ENCODE measurements at regions not wholly inside any gene's neighbourhood (a gene's known extent, or its start where the extent isn't known, plus 50 kb on each side); places are given as distances from the start of the nearest gene placed in this dataset.

DNA sequence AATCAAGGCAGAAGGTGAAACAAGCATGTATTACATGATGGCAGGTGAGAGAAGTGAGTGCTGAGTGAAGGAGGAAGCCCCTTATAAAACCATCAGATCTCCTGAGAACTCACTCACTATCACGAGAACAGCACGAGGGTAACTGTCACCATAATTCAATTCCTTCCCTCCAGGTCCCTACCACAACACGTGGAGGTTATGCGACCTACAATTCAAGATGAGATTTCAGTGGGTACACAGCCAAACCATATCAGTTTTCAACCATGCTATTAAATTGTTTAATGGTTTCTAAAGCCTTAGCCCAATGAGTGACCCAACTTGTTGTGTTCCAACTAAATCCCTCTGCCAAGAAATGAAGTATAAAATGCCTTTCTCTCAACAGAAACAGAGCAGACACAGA lies 519.8 kb downstream of the GBA3 start:
- no peak for DNase-seq (ENCODE audit: low read depth in 4 of 4, low spot score in 3 of 4)

DNA sequence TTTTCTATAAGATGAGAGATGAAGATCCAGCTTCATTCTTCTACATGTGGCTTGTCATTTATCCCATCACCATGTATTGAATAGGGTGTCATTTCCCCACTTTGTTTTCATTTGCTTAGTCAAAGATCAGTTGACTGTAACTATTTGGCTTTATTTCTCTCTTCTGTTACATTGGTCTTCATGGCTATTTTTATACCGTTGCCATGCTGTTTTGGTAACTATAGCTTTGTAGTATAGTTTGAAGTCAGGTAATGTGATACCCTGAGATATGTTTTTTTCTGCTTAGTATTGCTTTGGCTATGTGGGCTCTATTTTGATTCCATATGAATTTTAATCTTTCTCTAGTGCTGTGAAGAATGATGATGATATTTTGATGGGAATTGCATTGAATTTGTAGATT lies 514.3 kb downstream of the GBA3 start:
- DNase-seq (ENCODE audit: low read depth in 4 of 4, low spot score in 3 of 4), result no peak

DNA sequence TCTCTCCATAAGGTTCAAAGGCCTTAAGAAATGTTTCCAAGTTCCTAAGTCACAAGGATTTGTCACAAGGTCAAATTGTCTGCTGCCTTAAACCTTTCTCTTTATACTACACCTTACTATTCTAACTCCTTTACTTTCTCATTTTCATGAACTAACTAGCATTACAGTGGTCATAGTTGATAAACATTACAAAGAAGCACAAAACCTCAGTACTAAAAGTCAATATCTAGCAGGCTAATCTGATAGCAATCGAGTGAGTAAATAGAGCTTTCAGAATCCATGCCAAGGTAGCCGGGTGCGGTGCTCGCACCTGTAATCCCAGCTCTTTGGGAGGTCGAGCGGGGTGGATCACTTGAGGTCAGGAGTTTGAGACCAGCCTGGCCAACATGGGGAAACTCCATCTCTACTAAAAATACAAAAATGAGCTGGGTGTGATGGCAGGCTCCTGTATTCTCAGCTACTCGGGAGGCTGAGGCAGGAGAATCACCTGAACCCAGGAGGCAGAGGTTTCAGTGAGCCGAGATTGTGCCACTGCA lies 510.0 kb downstream of the GBA3 start:
- no peak for DNase-seq (ENCODE audit: low read depth in 4 of 4, low spot score in 3 of 4)

DNA sequence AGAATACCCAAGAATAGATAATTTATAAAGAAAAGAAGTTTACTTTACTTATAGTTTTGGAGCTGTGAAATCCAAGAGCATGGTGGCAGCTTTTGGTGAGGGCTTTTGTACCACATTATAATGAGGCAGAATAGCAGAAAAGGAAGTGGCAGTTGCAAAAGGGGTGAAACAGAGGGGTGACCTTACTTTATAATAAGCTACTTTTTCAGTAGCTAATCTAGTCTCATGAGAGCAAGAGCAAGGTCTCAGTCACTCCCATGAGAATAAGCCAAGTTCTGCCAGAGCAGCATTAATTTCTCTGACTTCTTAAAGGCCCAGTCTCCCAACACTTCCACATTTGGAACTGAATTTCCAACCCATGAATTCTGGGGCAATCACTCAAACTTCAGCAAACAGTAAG lies 502.0 kb downstream of the GBA3 start:
- DNase-seq (ENCODE audit: low read depth in 4 of 4, low spot score in 3 of 4), result no peak

DNA sequence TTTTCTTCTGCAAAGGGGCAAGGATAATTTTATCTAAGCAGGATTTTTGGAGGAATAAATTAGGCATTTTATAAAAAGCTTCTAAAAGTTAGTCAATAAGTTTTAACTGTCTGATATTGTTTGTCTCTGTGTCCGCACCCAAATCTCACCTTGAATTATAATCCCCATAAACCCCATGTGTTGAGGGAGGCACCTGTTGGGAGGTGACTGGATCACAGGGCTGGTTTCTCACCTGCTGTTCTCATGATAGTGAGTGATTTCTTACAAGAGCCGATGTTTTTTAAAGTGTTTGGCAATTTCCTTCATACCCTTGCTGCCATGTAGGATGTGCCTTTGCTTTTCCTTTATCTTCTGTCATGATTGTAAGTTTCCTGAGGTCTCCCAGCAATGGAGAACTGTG lies 481.4 kb downstream of the GBA3 start:
- DNase-seq (ENCODE audit: low read depth in 4 of 4, low spot score in 3 of 4), result no peak

DNA sequence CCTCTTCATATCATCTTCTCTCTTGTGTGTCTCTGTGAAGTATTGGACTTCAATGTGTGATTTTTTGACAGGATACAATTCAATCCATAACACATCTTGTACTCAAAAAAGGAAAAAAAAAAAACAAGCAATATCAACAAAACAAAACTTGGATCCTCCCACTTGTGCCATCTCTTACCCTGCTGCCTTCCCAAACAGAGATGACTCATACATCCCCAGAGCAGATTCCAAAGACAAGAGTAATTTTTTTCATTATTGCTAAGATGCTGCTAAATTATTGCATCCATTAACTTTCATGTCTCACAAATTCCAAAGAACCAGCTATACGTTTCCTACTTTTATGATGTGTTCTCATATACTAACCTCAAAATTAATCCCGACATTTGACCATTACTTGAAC lies 479.2 kb downstream of the GBA3 start:
- no peak for DNase-seq (ENCODE audit: low read depth in 4 of 4, low spot score in 3 of 4)

DNA sequence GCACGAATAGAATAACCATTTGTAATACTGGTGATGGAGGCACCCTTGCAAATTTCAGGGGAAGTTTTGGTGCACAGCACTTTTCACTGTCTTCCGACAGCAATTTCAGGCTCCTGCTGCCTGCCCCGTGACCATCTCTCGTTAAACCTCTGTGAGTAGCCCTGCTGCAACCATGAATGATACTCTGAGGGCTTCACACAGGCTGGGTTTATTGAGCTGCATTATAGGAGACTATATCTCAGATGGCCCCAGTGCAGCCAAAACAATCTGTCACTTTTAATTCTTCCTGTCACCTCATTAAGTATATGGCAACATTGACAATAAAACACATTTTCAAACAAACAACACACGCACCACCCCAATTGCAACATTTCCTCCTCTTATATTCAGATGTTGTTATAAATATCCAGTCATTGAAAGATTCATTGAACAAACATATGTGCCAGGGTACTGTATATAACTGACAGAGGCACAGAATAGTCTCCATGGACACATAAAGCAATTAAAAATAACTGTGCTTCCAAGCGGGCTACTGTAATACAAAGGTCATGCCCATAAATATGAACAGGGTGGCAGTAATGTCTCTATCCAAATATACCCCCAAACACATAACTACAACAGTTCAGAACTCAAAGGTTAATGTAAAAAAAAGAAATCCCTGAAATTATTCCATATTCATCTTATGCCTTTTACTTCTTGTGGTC lies 477.0 kb downstream of the GBA3 start:
- DNase-seq (ENCODE audit: low read depth in 4 of 4, low spot score in 3 of 4), result no peak

DNA sequence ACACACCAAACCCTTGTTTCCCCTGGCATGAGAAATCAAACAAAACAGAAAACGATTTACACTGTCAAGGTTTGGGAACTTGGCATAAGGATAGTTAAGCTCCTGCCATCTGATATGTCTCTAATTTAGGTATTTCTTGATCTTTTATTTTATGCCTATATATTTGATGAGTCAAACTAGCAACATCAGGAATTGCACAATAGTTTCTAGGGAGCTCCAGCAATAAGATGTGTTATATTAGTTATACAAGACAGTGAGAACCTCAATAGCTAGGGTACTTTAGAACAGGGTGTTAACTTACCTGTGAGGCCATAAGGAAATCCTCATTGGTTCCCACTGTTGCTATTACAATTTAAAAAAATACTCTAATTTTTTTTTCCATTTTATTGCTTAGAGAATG lies 474.2 kb downstream of the GBA3 start:
- DNase-seq (ENCODE audit: low read depth in 4 of 4, low spot score in 3 of 4), result no peak

DNA sequence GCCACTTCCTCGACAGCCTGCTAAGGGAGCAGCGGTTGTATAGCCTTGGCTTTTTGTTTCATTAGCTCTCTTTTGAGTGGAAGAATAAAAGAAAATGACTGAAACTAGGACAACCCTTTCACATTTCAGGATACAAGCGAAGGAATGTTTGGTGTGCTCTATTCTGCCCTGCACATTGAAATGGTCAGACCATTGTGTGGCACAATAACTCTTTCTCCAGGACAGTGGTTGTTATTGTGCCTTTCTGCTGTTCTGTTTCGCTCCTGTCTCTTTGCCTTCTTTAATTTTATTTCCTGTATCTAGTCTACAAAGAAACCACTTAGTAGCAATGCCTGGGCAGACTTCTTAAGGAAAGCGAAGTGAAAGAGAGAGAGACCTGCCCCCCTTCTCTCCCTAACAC lies 473.7 kb downstream of the GBA3 start:
- no peak for DNase-seq (ENCODE audit: low read depth in 4 of 4, low spot score in 3 of 4)

DNA sequence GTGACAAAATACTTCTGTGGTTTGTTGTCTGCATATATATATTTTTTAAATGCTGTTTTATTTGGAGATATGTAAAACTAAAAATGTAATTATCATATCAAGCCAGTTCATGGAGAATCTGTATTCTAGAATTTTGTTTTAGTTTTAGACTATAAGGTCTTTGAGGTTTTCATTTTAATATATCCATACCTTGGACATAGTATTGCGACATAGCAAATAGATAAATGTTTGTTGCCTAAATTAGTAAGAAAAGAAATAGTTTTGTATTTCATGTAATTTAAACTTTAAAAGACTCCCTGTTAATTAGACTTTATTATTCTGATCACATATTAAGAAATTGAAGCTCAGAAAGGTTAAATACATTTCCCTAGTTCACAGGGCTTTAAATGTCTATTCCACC lies 472.9 kb downstream of the GBA3 start:
- no peak for DNase-seq (ENCODE audit: low read depth in 4 of 4, low spot score in 3 of 4)

DNA sequence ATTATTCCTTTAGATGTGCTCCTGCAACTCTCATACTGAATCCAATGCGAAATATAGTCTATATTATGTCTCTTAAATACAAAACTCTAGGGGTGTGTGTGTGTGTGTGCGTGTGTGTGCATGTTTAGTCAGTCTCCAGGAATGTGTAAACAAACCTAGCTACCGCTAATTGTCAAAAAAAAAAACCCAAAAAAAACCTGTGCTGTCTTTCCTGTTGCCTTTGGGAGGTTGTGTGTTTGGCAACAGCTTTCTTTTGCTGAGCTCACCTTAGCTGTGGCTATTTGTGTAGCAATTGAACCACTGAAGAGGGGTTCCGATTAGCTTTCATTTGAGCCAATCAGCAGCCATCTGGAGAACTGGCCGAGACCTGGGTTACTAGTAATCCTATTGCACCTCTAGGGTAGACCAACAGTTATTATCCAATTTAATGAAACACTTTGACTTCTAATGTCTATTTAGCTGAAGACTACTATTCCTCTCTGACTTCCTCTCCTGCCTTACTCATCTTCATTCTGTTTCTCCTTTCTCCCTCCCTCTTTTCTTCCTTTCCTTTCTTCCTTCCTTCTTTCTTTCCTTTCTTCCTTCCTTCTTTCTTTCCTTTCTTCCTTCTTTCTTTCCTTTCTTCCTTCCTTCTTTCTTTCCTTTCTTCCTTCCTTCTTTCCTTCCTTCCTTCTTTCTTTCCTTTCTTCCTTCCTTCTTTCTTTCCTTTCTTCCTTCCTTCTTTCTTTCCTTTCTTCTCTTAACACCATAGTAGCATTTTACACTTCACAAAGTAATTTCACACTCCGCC lies 471.1 kb downstream of the GBA3 start:
- no peak for DNase-seq (ENCODE audit: low read depth in 4 of 4, low spot score in 3 of 4)

DNA sequence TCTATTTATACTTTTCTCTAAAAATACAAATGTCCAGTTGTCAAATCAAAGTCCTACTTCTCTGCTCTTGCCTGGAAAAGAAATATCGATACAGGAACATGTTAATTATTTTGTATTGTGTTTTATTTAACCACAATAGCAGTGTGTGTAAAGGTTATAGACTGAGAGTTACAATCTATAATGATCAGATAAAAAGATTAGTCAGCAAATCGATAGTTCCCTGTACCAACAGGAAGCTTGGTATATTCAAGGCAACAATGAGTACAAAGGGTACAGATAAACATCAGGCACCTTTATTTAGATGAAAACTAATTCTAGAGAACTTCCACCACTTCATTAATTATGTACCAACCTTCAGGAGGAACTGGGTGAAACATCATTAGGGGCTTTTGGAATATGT lies 469.5 kb downstream of the GBA3 start:
- no peak for DNase-seq (ENCODE audit: low read depth in 4 of 4, low spot score in 3 of 4)

DNA sequence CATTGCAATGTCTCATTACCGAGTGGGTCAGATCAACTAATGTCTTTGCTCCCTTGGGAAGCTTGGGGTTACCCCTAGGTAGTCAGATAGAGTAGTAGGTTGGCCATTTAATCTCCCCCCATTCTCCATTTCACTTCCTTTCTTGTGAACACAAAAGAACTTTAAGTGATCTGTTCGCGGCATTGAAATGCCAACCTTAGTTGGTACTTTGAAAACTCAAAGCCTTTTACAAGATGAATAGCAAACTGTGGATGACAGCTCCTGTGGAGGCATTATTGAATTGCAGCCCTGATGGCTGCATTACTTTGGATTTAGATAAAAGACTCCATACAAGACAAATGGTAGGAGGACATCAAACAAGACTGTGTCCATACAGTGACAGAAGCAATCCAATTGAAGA lies 469.1 kb downstream of the GBA3 start:
- no peak for DNase-seq (ENCODE audit: low read depth in 4 of 4, low spot score in 3 of 4)

DNA sequence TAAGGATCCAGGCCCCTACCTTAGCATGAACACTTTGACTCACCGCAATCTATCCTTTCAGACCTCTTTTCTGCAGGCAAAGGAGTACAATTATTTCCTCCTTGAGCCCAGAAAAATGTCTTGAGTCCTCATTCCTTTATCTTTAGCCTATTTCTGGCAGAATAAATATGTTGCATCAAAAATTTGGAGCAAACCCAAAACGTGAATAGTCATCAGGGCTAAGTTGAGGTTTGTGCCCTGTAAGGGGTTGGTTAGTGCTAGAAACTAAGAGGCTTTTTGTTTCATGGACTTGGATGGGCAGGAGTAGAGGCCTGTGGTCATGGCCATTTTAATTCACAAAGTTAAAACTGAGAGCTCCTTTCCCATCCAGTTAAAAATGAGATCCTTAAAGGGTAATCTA lies 460.3 kb downstream of the GBA3 start:
- no peak for DNase-seq (ENCODE audit: low read depth in 4 of 4, low spot score in 3 of 4)

DNA sequence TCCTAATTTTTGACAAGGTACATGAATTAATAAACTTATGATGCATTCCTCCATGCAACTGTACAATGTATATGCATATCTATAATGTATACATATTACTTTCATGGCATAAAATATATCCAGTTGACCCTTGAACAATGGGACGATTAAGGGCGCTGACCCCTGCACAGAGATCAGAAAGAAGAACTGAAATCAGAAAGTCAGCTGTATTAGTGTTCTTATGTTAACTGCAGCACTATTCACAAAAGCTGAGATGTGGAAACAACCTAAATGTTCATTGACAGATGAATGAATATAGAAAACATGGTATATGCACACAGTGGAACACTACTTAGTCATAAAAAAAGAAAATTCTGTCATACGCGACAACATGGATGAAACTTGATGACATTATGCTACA lies 457.1 kb downstream of the GBA3 start:
- DNase-seq (ENCODE audit: low read depth in 4 of 4, low spot score in 3 of 4), result no peak

DNA sequence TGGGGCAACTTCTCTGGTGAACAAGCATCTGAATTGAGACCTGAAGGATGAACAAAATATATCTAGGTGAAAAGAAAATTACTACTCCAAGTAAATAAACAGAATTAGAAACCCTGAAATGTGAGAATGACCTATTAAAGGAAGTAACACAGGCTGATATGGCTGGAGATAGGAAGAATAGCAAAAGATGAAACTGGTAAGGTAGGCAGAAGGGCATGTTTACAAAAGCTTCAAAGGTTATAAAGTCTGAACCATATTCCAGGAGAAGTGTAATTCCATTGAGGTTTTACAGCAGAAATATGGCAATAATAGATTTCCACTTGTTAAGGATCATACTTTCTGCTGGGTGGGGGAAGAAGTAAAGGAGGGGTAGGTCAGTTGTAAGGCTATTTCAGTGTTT lies 452.0 kb downstream of the GBA3 start:
- no peak for DNase-seq (ENCODE audit: low read depth in 4 of 4, low spot score in 3 of 4)

DNA sequence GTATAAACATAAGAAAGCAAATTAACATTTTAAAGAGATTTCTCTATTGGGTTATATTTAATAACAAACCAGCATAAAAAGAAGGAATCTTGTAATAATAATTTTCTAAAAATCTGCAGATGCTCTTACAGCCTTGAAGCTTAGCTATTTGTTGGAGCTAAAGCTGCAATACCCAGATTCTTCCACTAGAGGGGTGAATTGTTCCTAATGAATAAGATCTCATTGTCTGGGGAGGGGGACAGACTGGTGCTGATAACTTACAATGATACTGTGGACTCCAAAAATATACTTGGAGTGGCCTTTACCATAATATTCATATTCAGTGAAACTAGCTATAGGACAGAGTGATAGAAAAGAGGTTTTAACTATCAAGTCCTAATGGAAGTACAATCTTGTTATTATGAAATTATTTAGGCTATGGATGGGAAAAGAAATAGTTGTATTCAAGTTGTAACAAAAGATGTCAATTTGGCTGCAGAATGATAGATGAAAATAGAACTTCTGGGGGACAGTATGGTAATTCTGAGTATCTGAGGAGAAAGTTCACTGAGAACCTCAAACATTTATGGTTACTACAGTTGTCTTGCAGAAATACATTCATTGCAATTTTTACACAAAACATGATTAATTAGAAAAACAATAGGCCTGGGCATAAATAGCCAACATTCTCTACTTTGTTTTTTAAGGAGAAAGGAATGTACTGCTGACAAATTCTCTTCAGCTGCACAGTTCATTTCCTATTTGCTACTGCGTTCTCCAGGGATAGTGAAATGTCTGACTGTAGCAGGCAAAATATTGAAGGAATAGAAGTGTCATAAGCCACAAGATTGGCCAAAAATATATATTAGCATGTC lies 443.3 kb downstream of the GBA3 start:
- peak; percentile 12 to 39 (median 38) for DNase-seq (ENCODE audit: low read depth in 4 of 4, low spot score in 3 of 4)

DNA sequence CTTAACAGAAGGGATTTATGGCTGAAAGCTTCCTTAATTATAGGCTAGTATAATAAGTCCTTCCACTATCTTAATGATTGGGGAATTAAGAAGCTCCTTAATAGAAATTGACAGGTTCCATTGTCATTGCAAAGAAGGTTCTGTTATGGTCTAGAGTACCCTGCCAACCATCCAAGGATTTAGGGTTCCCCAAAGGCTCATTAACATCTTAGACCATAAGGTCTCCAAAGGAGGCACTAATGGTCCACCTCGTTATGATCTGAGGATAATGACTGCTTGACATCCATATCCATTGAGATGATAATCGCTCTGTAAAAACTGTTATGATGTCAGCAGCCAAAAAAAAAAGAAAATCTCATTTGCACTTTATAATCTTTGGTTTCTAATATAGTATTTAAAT lies 441.6 kb downstream of the GBA3 start:
- DNase-seq (ENCODE audit: low read depth in 4 of 4, low spot score in 3 of 4), result no peak

DNA sequence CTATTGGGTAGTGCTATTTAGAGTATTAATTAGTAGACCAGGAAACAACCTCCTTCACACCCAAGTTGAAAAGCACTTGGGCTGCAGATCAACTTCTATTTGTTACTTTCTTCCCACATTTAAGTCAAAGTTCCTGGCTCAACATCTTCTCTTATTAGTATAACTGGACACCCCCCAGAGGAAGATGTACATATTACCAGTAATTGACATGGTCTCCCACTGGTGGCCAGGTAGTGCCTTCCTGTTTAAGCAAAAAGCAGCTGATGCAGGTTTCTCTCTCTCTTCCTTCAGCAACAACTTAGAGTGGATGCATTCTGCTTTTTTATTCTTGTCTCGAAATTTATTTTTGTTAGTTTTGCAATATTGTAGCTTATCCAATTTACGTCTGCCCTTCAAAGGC lies 438.1 kb downstream of the GBA3 start:
- DNase-seq (ENCODE audit: low read depth in 4 of 4, low spot score in 3 of 4), result no peak

DNA sequence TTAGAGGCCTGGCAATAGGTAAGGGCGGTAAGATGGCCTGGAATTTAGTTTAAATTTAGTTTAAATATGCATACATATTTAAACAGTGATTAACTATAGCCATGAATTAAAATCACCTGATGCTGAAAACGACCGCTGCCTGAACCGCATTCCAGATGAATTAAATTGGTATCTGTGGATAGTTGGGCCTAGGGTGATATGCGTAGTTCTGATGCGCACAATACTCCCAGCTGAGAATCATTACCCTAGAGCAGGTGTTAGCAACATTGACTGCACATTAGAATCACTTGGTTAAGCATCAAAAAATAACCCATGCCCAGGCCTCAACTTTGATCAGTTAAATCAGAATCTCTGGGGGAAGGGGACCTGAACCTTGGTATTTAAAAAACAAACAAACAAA lies 432.4 kb downstream of the GBA3 start:
- no peak for DNase-seq (ENCODE audit: low read depth in 4 of 4, low spot score in 3 of 4)

DNA sequence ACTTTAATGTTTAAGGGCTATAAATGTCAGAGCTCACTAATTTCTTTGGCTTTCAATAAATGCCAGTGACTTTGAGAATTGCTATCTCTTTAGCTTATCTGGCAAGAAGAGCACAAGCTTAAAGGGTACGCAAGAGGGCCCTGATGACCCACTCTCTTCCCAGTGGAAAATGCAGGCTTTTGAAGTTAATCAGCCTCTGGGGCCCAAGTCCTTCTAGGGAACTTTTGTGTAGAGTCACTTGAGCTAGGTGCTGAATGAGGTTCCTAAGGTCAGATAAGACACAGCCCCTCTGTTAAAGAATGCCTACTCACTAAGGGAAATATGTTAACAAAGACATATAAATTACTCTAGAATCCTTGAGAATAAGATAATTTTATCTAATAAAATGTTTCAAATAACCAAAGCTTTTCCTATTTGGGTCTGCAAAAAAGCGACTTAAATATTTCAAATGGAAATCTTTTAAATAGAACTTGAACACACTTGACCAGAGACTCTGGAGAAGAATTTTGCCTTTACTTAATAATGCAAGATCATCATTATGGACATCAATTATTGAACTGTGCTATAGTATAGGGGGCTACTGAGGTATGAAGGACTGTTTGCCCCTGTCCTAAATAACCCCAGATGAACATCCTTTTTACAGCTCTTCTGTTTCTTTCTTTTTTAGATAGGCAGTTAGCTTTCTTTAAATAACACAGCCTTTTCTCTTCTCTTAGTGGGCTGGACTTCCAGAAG lies 430.1 kb downstream of the GBA3 start:
- DNase-seq (ENCODE audit: low read depth in 4 of 4, low spot score in 3 of 4), result no peak
